ENCODE measurements at regions not wholly inside any gene's neighbourhood (a gene's known extent, or its start where the extent isn't known, plus 50 kb on each side); places are given as distances from the start of the nearest gene placed in this dataset.

GRCh38 chr18:41378598-41378997 lies 576.4 kb upstream of the PIK3C3 start:
- peak in 2 of 3 experiments; percentile 44 to 58; a peak in 2 of 4 replicates for TF ChIP-seq CTCF (IDR thresholded peaks at IDR 0.05; ENCODE audit: control extremely low read depth in 1 of 3, insufficient read depth in 1 of 3, low read depth in 1 of 3, low read length in 3 of 3)
- TF ChIP-seq EGR1 (IDR thresholded peaks at IDR 0.05; ENCODE audit: borderline replicate concordance, low read depth, low read length): no peak
- TF ChIP-seq BCL11A (IDR thresholded peaks at IDR 0.05; ENCODE audit: low read depth in 2 of 2, low read length in 2 of 2): no peak
- no peak for TF ChIP-seq MAX (IDR thresholded peaks at IDR 0.05)
- TF ChIP-seq ATF2 (IDR thresholded peaks at IDR 0.05; ENCODE audit: low read length): no peak
- TF ChIP-seq EP300 (IDR thresholded peaks at IDR 0.05; ENCODE audit: borderline replicate concordance in 1 of 2, low read depth in 2 of 2, low read length in 2 of 2): no peak
- TF ChIP-seq POLR2AphosphoS5 (IDR thresholded peaks at IDR 0.05; ENCODE audit: low read depth, low read length): no peak
- no peak for TF ChIP-seq SP1 (IDR thresholded peaks at IDR 0.05; ENCODE audit: low read depth, low read length)
- TF ChIP-seq CREB1 (IDR thresholded peaks at IDR 0.05): no peak

Measured in H1 (cell line).